NCI-H1694 (cell line): ENCODE measurements at regions not wholly inside any gene's neighbourhood (a gene's known extent, or its start where the extent isn't known, plus 50 kb on each side); places are given as distances from the start of the nearest gene placed in this dataset.
"Not testable (repeated sequence)": the region's sequence is repeated elsewhere in the genome, so short reads cannot be mapped to it uniquely, and the experiment has no call there.

Experiments
- DNase-seq: peaks from one replicate; lab custom pipeline; 2025; lab: John Stamatoyannopoulos, UW

DNA sequence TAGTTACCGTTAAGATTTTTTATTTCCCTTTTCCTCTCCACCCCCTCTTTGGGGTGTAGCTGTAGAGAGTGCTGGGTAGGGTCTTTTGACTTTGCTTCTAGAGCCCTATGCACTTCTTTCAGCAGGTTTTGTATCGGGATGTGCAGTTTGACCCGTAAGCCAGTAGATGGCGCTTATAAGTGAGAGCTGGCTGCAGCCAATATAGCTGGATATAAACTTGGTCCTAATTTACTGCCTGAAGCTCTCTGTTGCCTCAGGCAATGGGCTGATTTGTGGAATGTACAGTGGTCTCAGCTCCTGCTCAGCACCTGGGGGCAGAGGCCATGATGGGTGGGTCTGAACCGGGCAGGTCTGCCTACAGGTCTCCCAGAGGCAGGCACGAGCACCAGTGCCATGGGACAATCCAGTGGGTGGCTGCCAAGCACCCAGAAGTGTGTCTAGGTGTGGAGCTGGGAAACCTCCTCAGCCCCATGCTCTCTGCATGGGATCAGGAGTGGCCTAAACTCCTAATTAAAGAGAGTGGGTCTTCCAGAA lies 146.5 kb downstream of the SPANXN1 start:
- DNase-seq, result no peak

DNA sequence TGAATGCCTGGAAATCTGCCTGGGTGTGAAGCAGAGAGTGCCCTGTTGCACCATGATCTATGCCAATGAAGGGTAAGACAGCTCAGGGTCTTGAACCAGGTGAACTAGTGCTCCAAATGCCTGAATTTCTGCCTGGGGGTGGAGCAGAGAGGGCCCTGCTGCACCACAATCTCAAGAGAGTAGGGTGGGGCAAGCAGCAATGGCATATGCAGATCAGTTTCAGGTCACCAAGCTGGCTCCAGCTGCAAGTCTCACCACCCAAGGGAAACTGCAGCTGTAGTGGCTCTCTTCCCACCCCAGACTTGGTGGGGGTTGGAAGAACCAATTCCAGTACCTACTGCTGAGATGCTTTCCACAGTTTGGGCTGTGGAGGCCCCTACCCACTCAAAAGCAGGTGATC lies 147.0 kb downstream of the SPANXN1 start:
- DNase-seq, result no peak

DNA sequence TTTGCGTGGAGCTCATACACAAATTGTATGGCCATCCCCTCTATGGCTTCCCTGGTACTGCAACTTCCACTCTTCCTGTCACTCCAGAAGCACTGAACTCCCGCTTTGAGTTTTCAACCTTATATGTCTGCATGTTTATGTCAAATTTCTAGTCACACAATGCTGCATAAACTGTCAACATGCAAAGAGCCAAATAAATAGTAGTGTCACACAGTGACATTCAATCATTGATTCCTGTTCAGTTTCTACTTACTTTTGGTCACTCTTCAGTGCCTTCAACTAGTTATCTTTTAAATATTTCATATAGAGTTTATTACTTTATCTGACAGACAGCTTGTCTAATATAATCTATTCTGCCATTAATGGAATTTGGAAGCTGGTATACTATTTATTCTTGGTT lies 149.3 kb downstream of the SPANXN1 start:
- no peak for DNase-seq

DNA sequence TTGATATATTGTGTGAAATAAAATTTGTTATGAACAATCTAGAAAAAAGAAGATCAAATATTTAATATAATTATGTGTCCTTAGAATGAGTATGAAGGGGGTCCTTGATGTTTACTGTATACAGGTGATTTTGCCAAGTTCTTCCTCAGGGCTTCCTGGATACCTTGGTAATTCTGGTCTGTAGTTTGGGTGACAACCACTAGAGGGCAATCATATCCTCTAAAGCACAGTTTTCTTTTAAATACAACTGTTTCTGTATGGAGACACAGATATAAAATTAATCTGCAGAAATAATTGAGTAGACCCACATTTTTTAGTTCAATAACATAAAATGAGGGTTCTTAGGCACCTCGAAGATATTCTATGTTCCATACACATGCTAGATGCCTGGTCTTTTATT lies 157.7 kb downstream of the SPANXN1 start:
- DNase-seq, result peak; percentile 5

GRCh38 chrX:145410622-145411021 lies 163.3 kb downstream of the SPANXN1 start:
- no peak for DNase-seq

DNA sequence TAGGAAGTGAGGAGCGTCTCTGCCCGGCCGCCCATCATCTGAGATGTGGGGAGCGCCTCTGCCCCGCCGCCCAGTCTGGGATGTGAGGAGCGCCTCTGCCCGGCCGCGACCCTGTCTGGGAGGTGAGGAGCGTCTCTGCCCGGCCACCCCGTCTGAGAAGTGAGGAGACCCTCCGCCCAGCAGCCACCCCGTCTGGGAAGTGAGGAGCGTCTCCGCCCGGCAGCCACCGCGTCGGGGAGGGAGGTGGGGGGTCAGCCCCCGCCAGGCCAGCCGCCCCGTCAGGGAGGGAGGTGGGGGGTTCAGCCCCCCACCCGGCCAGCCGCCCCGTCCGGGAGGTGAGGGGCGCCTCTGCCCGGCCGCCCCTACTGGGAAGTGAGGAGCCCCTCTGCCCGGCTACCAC lies 188.9 kb downstream of the SPANXN1 start:
- DNase-seq, result not testable (repeated sequence)

DNA sequence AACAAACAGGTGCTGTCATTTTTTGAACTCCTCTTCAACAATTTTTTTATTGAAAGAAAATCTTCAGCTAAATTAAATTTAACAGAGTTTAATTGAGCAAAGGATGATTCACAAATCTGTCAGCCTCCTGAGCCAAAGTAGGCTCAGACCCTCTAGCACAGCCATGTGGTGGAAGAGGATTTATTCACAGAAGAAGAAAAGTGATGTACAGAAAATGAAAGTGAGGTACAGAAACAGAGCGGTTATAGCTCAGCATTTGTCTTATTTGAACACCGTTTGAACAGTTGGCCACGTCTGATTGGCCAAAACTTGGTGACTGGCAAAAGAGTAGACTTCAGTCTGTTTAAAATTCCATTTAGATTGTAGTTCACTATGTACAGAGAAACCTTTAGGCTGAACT lies 217.3 kb downstream of the SPANXN1 start:
- DNase-seq, result no peak

DNA sequence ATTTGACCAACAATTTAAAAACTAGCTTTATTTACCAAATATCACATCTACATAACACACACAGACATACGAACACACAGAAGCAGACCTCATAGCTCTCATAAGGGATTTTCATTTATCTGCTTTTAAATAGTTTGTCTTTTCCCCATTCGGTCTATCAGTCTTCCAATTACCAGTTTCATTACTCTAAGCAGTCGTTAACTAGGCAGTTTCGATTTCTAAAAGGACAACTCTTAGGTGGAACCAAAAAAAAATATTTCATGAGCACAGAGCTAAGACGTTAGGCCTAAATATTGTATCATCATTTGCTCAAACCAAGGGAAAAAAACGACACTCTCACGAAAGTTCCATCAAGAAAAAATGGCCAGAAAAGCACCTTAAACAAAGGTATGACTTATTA lies 228.4 kb downstream of the SPANXN1 start:
- DNase-seq, result no peak

DNA sequence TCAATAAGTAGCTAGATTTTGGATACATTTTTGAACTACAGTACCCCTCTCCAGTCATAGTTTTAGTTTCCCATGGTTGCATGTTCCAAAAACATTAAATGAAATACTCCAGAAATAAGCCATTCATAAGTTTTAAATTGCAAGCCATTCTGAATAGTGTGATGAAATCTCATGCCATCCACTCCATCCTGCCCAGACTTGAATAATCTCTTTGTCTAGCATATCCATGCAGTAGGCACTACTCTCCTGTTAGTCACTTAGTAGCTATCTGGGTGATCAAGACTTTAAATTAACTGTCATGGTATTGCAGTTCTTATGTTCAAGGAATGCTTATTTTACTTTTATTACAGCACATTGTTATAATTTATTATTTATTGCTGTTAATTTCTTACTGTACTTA lies 237.4 kb downstream of the SPANXN1 start:
- no peak for DNase-seq

- no peak for DNase-seq
These were observed 255.4 kb downstream of the SPANXN1 start for GRCh38 chrX:145502670-145503069.

DNA sequence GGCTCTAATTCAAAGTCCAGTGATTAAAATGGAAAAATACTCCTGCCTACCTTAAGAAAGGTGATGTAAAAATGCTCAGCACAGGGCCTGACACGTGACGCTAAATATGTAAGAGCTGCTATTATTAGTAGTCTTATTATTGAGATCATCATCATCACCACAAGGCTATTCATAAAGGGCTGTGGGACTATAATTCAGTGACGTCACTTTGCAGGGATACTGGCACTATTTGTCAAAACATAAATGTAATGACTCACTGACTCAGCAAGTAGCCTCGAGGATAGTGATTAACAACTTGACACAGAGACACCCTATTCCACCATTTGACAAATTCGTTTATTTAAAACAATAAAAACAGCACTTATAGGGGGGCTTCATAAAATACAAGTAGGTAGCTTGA lies 258.9 kb downstream of the SPANXN1 start:
- no peak for DNase-seq

DNA sequence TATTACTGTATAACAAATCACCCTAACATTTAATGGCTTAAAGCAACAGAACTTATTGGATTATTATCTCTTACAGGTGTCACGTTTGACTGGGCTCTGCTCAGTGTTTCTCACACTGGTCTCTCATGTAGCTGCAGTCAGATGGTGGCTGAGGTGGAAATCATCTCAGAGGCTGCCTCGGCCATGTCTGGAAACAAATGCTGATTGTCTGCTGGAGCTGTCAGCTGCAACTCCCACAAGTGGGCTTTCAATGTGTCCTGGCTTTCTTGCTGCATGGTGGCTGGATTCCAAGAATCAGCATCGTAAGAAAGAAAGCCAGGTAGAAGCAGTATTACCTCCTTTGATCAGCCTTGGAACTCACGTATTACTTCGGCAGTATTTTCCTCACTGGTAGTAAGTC lies 277.6 kb downstream of the SPANXN1 start:
- no peak for DNase-seq

- no peak for DNase-seq
These were observed 285.0 kb downstream of the SPANXN1 start for GRCh38 chrX:145532176-145532780.

DNA sequence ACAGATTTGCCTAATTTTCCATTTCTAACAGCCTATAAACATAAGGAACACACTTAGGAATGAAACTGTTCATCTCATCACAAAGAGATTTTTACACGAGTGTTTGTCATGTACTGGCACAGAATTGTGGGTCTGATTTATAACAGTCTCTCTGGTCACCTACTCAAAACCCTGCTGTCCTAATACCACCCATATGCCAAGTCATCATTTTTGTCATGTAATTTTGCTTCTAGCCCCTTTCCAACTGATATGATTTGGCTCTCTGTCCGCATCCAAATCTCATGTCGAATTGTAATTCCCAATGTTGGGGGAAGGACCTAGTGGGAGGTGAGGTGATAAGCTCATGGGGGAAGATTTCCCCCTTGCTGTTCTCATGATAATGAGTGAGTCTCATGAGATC lies 284.1 kb upstream of the SLITRK2 start:
- no peak for DNase-seq

DNA sequence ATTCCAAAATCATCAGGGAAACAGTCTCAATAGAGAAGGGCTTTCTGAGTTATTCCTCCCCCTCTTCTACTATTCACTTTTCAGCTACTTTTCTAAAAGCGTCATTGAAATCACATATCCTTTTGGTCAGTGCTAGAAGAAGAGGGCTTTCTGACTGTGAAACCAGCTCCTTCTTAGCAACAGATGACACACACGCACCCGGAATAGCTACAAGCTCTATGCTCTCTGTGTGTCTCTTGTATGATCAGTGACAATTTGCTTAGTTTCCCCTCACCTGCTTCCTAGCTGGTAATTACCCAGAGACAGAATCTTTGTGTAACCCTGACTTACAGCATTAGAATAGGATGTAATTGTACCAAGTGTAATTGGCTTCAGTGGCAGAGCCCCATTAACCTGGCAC lies 268.1 kb upstream of the SLITRK2 start:
- no peak for DNase-seq

GRCh38 chrX:145552643-145553042 lies 265.0 kb upstream of the SLITRK2 start:
- DNase-seq, result peak; percentile 0

- no peak for DNase-seq
These were observed 263.9 kb upstream of the SLITRK2 start for GRCh38 chrX:145553702-145554101.

DNA sequence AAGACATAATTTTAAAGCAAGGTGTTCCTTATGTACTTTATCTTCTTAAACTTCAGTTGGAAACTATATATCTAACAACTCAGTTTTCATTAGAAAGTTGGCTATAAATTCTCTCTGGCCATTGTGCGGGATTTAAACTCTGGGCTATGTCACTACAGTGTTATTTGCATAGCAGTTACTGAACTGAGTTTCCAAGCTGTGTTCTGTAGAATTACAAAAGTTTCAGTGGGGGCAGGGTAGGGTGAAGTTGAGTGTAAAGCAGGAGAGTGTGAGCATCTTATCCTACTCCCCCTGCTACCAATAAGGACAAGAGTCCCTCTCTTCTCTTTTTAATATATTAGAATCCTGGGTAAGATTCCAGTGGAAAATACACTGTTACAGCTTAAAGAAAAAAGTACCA lies 254.5 kb upstream of the SLITRK2 start:
- no peak for DNase-seq

- no peak for DNase-seq
These were observed 207.6 kb upstream of the SLITRK2 start for GRCh38 chrX:145609951-145610511.

DNA sequence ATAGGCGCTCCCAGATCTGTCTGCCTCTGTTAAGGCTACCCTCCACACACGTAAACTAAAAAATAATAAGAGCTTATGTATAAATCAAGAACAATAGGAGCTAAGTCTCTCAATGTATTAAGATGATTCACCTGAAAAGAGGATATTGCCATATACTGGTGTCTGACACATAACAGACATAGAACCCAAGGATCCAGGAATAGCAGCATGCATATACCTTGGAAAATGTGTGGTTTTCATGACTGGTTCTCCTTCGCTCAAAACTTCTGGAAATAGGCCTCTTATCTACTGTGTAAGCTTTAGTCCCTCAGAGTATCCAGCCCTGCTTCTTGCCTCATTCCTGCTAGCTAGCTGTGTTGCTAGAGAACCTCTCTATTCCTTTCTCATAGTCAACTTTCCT lies 203.7 kb upstream of the SLITRK2 start:
- DNase-seq, result no peak

GRCh38 chrX:145620666-145621065 lies 197.0 kb upstream of the SLITRK2 start:
- no peak for DNase-seq

GRCh38 chrX:145623453-145623852 lies 194.2 kb upstream of the SLITRK2 start:
- no peak for DNase-seq

- no peak for DNase-seq
These were observed 187.5 kb upstream of the SLITRK2 start for GRCh38 chrX:145630081-145630480.

DNA sequence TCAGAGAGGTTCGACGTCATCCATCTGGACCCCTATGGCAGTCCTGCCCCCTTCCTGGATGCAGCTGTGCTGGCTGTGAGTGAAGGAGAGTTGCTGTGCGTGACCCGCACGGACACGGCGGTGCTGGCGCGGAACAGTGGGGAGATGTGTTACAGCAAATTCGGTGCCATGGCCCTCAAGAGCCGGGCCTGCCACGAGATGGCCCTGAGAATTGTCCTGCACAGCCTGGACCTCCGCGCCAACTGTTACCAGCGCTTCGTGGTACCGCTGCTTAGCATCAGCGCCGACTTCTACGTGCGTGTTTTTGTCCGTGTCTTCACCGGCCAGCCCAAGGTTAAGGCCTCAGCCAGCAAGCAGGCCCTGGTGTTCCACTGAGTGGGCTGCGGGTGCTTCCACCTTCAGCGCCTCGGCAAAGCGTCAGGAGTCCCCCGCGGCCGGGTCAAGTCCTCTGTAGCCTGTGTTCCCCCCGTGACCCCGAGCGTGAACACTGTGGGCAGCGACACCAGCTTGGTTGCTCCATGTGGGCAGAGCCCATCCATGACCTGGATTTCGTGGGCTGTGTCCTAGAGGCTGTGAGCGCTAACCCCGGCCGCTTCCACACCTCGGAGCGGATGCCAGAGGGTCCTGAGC lies 186.7 kb upstream of the SLITRK2 start:
- no peak for DNase-seq
